RWPE2 (cell line): ENCODE measurements at regions not wholly inside any gene's neighbourhood (a gene's known extent, or its start where the extent isn't known, plus 50 kb on each side); places are given as distances from the start of the nearest gene placed in this dataset.
"Not testable (repeated sequence)": the region's sequence is repeated elsewhere in the genome, so short reads cannot be mapped to it uniquely, and the experiment has no call there.

Experiments used
- ATAC-seq: fragments of 200-7000 bp; cut with Tn5 transposase; 3 replicates; pipeline ENCODE4 v1.9.1; 2021; ENCODE audit warnings: low read depth
- DNase-seq: peaks from one replicate; pipeline ENCODE4 v3.0.0-alpha.2; 2020; ENCODE audit warnings: low spot score
- H3K27ac ChIP-seq: fragments of 450-650 bp; 2 replicates; pipeline ENCODE4 v1.5.1; 2017; ENCODE audit warnings: mild to moderate bottlenecking; ENCODE audit not compliant: poor library complexity, severe bottlenecking
- H3K27me3 ChIP-seq: fragments of 250-450 bp; sonication (Bioruptor Pico); 2 replicates; pipeline ENCODE4 v1.5.1; 2021; ENCODE audit warnings: mild to moderate bottlenecking, moderate library complexity; ENCODE audit not compliant: insufficient read depth, poor library complexity, severe bottlenecking
- H3K36me3 ChIP-seq: fragments of 250-450 bp; sonication (Bioruptor Pico); 2 replicates; pipeline ENCODE4 v1.5.1; 2020; ENCODE audit warnings: low read depth, mild to moderate bottlenecking, moderate library complexity
- H3K4me1 ChIP-seq: fragments of 250-450 bp; sonication (Bioruptor Pico); 2 replicates; pipeline ENCODE4 v1.5.1; 2021; ENCODE audit warnings: mild to moderate bottlenecking, moderate library complexity; ENCODE audit not compliant: insufficient read depth, poor library complexity, severe bottlenecking
- H3K4me3 ChIP-seq: fragments of 250-450 bp; sonication (Bioruptor Pico); 2 replicates; pipeline ENCODE4 v1.5.1; 2021; ENCODE audit warnings: mild to moderate bottlenecking, moderate library complexity; ENCODE audit not compliant: severe bottlenecking
- H3K9me3 ChIP-seq: fragments of 250-450 bp; sonication (Bioruptor Pico); 2 replicates; pipeline ENCODE4 v1.5.1; 2021; ENCODE audit warnings: mild to moderate bottlenecking, moderate library complexity; ENCODE audit not compliant: severe bottlenecking

GRCh38 chr2:87693882-87694281 lies 54.0 kb upstream of the PLGLB2 start:
- not testable (repeated sequence) for DNase-seq, H3K4me3 ChIP-seq, ATAC-seq, H3K4me1 ChIP-seq, H3K27ac ChIP-seq, H3K27me3 ChIP-seq, H3K36me3 ChIP-seq, H3K9me3 ChIP-seq

DNA sequence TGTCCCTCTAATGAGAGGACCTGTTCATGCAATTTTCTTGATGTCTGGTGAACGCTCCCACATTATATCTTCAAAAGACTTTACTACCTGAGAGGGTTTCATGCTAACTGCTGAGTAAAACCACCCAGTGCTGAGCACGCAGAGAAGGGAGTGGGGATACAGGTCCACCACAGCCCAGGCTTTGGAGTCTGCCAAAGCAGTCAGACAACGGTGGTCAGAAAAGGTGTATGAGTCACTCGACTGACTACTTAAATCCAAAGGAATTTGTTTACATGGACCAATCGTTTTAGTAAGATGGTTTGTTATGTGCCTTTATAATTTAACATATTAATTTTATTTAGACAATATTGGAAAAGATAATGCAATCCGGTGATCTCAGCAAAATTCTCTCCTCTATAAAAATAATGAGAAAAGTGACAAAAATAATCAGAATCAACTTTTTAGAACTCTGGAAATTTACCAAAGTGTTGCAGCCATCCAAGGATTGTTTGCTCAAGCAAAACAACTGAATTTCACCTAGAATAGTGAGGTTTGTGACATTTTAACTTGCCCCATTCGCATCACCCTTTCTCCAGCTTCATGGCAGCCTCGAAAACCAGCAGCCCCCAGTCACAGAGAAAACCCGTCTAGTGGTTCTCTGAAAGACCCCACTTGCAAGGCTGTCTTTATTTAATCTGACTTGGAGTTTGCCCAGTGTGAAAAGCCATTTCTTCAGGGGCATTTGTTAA lies 52.1 kb upstream of the PLGLB2 start:
- H3K27ac ChIP-seq, H3K9me3 ChIP-seq, H3K4me3 ChIP-seq, H3K4me1 ChIP-seq, H3K36me3 ChIP-seq, H3K27me3 ChIP-seq, DNase-seq: not testable (repeated sequence)
- peak; percentile 70; the same call in 1 of the 3 replicates for ATAC-seq
